NCI-H187 (cell line): ENCODE measurements at regions not wholly inside any gene's neighbourhood (a gene's known extent, or its start where the extent isn't known, plus 50 kb on each side); places are given as distances from the start of the nearest gene placed in this dataset.

Experiments
- DNase-seq, 2 experiments: peaks; one replicate each; lab custom pipeline; 2025; lab: John Stamatoyannopoulos, UW

DNA sequence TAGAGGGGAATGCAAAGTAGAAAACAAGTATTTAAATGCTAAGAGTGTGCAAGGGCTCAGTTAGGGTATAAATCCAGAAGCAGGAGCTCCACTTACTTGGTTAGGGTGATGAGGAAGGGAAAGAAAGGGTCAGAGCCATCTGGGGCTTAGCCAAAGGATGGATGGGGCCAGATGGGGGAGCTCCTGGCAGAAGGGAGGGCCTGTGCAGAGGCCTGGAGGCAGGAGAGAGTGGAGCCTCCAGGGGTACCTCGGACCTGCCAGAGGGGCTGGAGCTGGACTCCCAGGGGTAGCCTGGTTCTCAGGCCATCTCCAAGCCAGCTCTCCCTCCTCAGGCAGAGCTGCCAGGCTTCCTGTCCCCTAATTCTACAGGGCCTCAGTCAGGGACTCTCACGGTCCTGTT lies 506.3 kb downstream of the SHQ1 start:
- DNase-seq: no peak

- DNase-seq: no peak
Observed at GRCh38 chr3:72341380-72341770, 506.9 kb downstream of the SHQ1 start.

- no peak for DNase-seq
Observed at GRCh38 chr3:72340476-72341379, 507.5 kb downstream of the SHQ1 start.

- DNase-seq: no peak
Observed at GRCh38 chr3:72340056-72340455, 508.2 kb downstream of the SHQ1 start.

GRCh38 chr3:72339670-72340030 lies 508.6 kb downstream of the SHQ1 start:
- no peak for DNase-seq

- no peak for DNase-seq
Observed at GRCh38 chr3:72338942-72339669, 509.1 kb downstream of the SHQ1 start.

- no peak for DNase-seq
Observed at GRCh38 chr3:72338082-72338941, 509.9 kb downstream of the SHQ1 start.

GRCh38 chr3:72337480-72337855 lies 510.8 kb downstream of the SHQ1 start:
- no peak for DNase-seq

DNA sequence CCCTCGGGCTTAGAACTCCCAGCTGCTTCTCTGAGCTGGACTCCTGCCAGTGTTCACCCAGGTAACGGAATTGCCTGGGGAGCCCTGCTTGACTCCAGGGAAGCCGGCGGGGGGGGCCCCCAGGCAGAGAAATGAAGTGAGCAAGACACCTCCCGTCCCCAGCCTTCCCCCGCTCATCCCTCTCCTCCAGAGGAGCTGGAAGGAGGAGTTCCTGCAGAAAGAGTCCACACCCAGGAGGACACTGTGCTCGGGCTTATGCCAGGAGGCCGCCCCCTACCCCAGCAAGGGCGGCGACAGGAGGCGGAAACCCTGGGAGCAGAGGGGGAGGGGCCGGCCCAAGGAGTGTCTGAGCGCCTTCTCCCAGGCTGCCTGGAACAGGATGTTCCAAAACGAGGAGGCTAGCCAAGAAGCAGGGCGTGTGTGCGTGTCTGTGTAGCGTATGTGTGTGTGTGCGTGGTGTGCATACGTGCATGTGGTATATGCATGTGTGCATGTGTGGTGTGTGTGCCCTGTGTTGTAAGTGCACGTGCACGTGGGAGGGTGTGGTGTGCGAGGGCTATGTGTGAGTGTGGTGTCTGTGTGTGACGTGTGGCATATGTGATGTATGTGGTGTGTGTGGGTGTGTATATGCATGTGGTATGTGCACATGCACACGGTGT lies 511.3 kb downstream of the SHQ1 start:
- peak; percentile 20 to 34 for DNase-seq

- no peak for DNase-seq
Observed at GRCh38 chr3:72336114-72336651, 512.1 kb downstream of the SHQ1 start.

- no peak for DNase-seq
Observed at GRCh38 chr3:72335458-72336095, 512.7 kb downstream of the SHQ1 start.

DNA sequence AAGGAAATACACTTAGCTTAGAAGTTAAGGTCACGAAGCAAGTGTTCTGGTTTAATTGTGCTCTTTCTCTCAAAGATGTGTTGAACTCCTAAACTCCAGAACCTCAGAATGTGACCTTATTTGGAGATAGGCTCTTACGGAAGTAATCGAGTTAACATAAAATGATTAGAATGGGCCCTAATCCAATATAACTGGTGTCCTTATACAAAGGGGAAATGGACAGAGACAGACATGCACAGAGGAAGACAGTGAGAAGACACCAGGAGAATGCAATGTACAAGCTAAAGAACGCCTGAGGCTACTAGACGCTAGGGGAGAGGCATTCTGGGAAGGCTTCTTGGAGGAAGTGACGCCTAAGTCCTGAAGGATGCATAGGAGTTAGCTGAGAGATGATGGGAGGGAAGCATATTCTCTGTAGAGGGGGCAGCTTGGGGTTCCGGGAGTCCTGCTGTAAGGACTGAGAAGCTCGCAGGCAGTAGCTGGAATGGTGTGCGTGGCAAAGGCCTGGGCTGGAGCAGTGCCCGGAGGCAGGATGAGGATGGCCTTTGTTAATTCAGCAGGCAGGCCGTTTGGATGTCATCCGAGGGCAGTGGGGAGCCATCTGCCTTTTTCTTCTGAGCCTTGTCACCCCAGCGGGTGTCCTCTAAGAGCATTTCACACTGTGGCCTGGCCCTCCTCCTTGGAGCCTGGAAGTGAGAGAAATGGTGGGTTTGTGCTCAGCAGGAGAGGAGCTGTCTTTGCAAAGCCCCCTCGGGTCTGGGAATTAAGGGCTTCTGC lies 513.4 kb downstream of the SHQ1 start:
- DNase-seq: no peak

GRCh38 chr3:72332689-72333088 lies 515.6 kb downstream of the SHQ1 start:
- DNase-seq: no peak

- no peak for DNase-seq
Observed at GRCh38 chr3:72332036-72332435, 516.2 kb downstream of the SHQ1 start.

GRCh38 chr3:72331076-72331475 lies 517.2 kb downstream of the SHQ1 start:
- no peak for DNase-seq

- DNase-seq: peak in 1 of 2 experiments; percentile 26
Observed at GRCh38 chr3:72329354-72329753, 518.9 kb downstream of the SHQ1 start.

DNA sequence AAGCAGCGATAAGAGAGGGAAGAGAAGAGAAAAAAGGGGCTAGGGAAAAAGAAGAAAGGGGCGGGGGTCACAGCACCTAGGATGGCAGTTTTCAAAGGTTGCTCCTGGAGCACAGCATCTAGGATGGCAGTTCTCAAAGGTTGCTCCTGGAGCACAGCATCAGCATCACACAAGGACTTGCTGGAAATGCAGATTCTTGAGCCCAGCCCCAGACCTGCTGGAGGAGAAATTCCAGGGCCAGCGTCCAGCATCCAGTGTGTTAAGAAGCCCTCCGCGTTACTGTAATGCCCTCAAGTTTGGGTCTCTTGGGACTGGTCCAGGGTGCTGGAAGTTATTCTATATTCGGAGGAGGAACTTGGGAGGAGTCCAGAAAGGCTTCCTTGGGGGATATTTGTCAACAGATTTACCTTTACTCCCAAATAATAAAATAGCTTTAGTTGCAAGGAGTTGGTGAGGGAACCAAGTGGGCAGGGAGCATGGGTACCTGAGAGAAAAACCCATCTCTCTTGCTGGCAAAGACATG lies 519.4 kb downstream of the SHQ1 start:
- DNase-seq: no peak

DNA sequence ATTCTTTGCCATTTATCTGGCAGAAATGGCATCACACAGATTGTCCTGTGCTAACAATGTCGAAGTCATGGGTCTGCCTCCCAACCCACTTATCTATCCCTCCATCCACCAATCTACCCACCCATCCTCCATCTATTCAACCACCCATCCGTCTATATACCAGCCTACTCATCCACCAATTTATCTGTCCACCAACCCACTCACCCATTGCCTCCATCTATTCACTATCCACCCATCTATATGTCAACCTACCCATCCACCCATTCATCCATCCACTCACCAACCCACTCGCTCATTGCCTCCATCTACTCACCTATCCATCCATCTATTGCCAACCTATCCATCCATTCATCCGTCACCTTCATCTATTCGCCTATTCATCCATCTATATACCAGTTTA lies 521.2 kb downstream of the SHQ1 start:
- DNase-seq: no peak

- no peak for DNase-seq
Observed at GRCh38 chr3:72324253-72324811, 523.9 kb downstream of the SHQ1 start.

DNA sequence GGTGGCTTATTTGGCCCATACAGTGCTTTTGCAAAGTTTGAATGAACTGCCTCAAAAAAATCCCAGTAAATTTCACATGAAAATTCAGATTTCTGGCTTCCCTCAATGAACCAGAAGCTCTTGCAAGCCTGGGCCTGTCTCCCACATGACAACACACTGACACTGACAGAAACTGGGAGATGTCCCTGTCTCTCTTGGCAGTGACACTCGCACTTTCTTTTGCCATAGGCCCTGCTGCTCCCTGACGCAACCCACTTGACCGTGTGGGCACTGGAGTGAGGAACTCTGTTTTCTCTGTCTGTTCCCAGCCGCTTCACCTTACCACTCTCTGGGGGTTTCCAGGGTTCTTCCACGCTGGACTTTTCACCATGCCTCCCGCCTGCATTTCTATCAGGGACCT lies 524.5 kb downstream of the SHQ1 start:
- no peak for DNase-seq
